Trophoblast cell (in vitro differentiated cells and primary cell): ENCODE measurements at regions not wholly inside any gene's neighbourhood (a gene's known extent, or its start where the extent isn't known, plus 50 kb on each side); places are given as distances from the start of the nearest gene placed in this dataset.

Experiments
- DNase-seq, 2 donors: peaks; one replicate each; pipeline ENCODE4 v3.0.0-alpha.2; 2016
- H2AFZ ChIP-seq: 2 replicates; pipeline ENCODE4 v1.6.1; 2013; ENCODE audit warnings: low read length, moderate library complexity, mild to moderate bottlenecking; ENCODE audit not compliant: insufficient read depth, poor library complexity
- H2AK5ac ChIP-seq: 2 replicates; pipeline ENCODE4 v1.6.1; 2013; ENCODE audit warnings: mild to moderate bottlenecking, low read length
- H2BK120ac ChIP-seq: 2 replicates; pipeline ENCODE4 v1.6.1; 2013; ENCODE audit warnings: low read length, mild to moderate bottlenecking, moderate library complexity; ENCODE audit not compliant: insufficient read depth, poor library complexity
- H2BK12ac ChIP-seq: 2 replicates; pipeline ENCODE4 v1.6.1; 2013; ENCODE audit warnings: mild to moderate bottlenecking, low read length, moderate library complexity
- H2BK5ac ChIP-seq: 2 replicates; pipeline ENCODE4 v1.6.1; 2013; ENCODE audit warnings: low read length, low read depth, moderate library complexity, mild to moderate bottlenecking; ENCODE audit not compliant: poor library complexity
- H3K14ac ChIP-seq: 2 replicates; pipeline ENCODE4 v1.6.1; 2013; ENCODE audit warnings: mild to moderate bottlenecking, low read length
- H3K18ac ChIP-seq: 2 replicates; pipeline ENCODE4 v1.6.1; 2013; ENCODE audit warnings: mild to moderate bottlenecking, low read length
- H3K23ac ChIP-seq: 2 replicates; pipeline ENCODE4 v1.6.1; 2013; ENCODE audit warnings: low read length
- H3K27ac ChIP-seq: 2 replicates; pipeline ENCODE4 v1.5.1; 2013; ENCODE audit warnings: low read depth, mild to moderate bottlenecking, inconsistent platforms, low read length, moderate library complexity
- H3K27me3 ChIP-seq: 2 replicates; pipeline ENCODE4 v1.6.1; 2013; ENCODE audit warnings: inconsistent platforms, mild to moderate bottlenecking, low read length, moderate library complexity; ENCODE audit not compliant: insufficient read depth
- H3K36me3 ChIP-seq, 2 experiments: 1 replicate in 1 of 2; 2 replicates in 1 of 2; pipeline ENCODE4 v1.6.1; 2013; ENCODE audit warnings: low read length in 2 of 2, mild to moderate bottlenecking in 2 of 2, moderate library complexity in 1 of 2; ENCODE audit not compliant: insufficient read depth in 2 of 2, control insufficient read depth in 1 of 2
- H3K4ac ChIP-seq: 2 replicates; pipeline ENCODE4 v1.6.1; 2013; ENCODE audit warnings: low read depth, mild to moderate bottlenecking, low read length, moderate library complexity
- H3K4me1 ChIP-seq, 2 experiments: 1 replicate in 1 of 2; 2 replicates in 1 of 2; pipeline ENCODE4 v1.6.1; 2013; ENCODE audit warnings: low read length in 2 of 2, mild to moderate bottlenecking in 2 of 2, moderate library complexity in 1 of 2; ENCODE audit not compliant: insufficient read depth in 2 of 2, control insufficient read depth in 1 of 2
- H3K4me2 ChIP-seq: 2 replicates; pipeline ENCODE4 v1.6.1; 2013; ENCODE audit warnings: inconsistent platforms, mild to moderate bottlenecking, low read length, moderate library complexity
- H3K4me3 ChIP-seq: 2 replicates; pipeline ENCODE4 v1.5.1; 2013; ENCODE audit warnings: mild to moderate bottlenecking, low read depth, low read length, inconsistent platforms
- H3K79me1 ChIP-seq: one replicate; pipeline ENCODE4 v1.6.1; 2013; ENCODE audit warnings: low read length
- H3K79me2 ChIP-seq: 2 replicates; pipeline ENCODE4 v1.6.1; 2013; ENCODE audit warnings: low read length, mild to moderate bottlenecking; ENCODE audit not compliant: control insufficient read depth, insufficient read depth, poor library complexity
- H3K9ac ChIP-seq: 2 replicates; pipeline ENCODE4 v1.6.1; 2013; ENCODE audit warnings: mild to moderate bottlenecking, low read length
- H3K9me3 ChIP-seq: 2 replicates; pipeline ENCODE4 v1.6.1; 2013; ENCODE audit warnings: low read depth, mild to moderate bottlenecking, control low read depth, inconsistent platforms, low read length; ENCODE audit not compliant: insufficient read depth
- H4K12ac ChIP-seq: 2 replicates; pipeline ENCODE4 v1.6.1; 2013; ENCODE audit warnings: low read depth, mild to moderate bottlenecking, low read length, moderate library complexity
- H4K8ac ChIP-seq: 2 replicates; pipeline ENCODE4 v1.6.1; 2013; ENCODE audit warnings: low read depth, mild to moderate bottlenecking, low read length, moderate library complexity
- H4K91ac ChIP-seq: one replicate; pipeline ENCODE4 v1.6.1; 2013; ENCODE audit warnings: low read depth, mild to moderate bottlenecking, low read length, moderate library complexity
- WGBS: extraction: QIAGEN DNeasy Blood & Tissue Kit; methylation state at CpG from one replicate; pipeline ENCODE4 v1.1.7; 2013; ENCODE audit warnings: missing lambda C conversion rate; ENCODE audit not compliant: insufficient read length, insufficient coverage; ENCODE audit errors: extremely low coverage; 5-methylcytosine and 5-hydroxymethylcytosine counted together

- no peaks in the 10 kb centered on the region for H3K36me3 ChIP-seq
- H4K12ac ChIP-seq, result no peak overlapping the region
- H2BK5ac ChIP-seq, result no peak overlapping the region
- no peak overlapping the region for H2AFZ ChIP-seq
- H3K9ac ChIP-seq, result no peak overlapping the region
- no peak overlapping the region for H2BK12ac ChIP-seq
- no peak overlapping the region for H3K4me3 ChIP-seq
- no peaks in the 10 kb centered on the region for H3K27me3 ChIP-seq
- H3K18ac ChIP-seq, result no peak overlapping the region
- no peak overlapping the region for H3K14ac ChIP-seq
- no peak overlapping the region for H4K91ac ChIP-seq
- no peak overlapping the region for H3K23ac ChIP-seq
- no peak overlapping the region for H2AK5ac ChIP-seq
- no peak overlapping the region for H3K4ac ChIP-seq
- H3K4me2 ChIP-seq, result no peak overlapping the region
- H4K8ac ChIP-seq, result no peak overlapping the region
- no peak for DNase-seq
- no peaks in the 10 kb centered on the region for H3K79me2 ChIP-seq
- no peaks in the 10 kb centered on the region for H3K79me1 ChIP-seq
- H3K4me1 ChIP-seq, result no peaks in the 10 kb centered on the region
- H3K9me3 ChIP-seq, result no peaks in the 10 kb centered on the region
- no peak overlapping the region for H3K27ac ChIP-seq
- no peak overlapping the region for H2BK120ac ChIP-seq
These were observed 317.1 kb upstream of the CWC22 start for GRCh38 chr2:180324182-180324581.

DNA sequence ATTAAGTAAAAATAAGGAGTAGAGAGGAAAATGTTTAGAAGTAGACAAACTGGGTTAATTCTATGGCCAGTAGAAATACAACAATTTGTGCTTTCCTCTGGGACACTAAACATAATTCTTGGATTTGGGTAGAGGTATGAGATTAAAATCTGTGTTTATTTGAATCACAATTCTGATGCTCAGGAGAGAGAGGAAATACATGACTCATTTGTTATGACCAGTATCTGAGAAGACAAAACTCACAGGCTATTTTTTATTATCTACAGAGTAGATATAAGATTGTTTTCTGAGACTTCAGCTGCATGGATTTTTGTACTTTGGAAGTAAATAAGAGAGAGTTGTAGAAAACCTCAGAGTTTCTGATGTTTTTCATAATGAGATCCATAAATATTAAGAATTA is 315.7 kb upstream of the CWC22 start:
- H3K27ac ChIP-seq, result no peak overlapping the region
- no peaks in the 10 kb centered on the region for H3K27me3 ChIP-seq

GRCh38 chr2:180319586-180320405 is 312.7 kb upstream of the CWC22 start:
- H3K27me3 ChIP-seq, result no peaks in the 10 kb centered on the region
- H4K8ac ChIP-seq, result no peak overlapping the region
- H2BK120ac ChIP-seq, result no peak overlapping the region
- H2AK5ac ChIP-seq, result no peak overlapping the region
- H2AFZ ChIP-seq, result no peak overlapping the region
- no peak overlapping the region for H3K4me3 ChIP-seq
- no peak overlapping the region for H3K18ac ChIP-seq
- no peak overlapping the region for H3K23ac ChIP-seq
- H3K79me1 ChIP-seq, result no peaks in the 10 kb centered on the region
- no peaks in the 10 kb centered on the region for H3K9me3 ChIP-seq
- H3K36me3 ChIP-seq, result no peaks in the 10 kb centered on the region
- H3K4me1 ChIP-seq, result no peaks in the 10 kb centered on the region
- H2BK5ac ChIP-seq, result no peak overlapping the region
- no peak overlapping the region for H3K27ac ChIP-seq
- no peak overlapping the region for H3K14ac ChIP-seq
- H4K91ac ChIP-seq, result no peak overlapping the region
- H3K79me2 ChIP-seq, result no peaks in the 10 kb centered on the region
- H3K4ac ChIP-seq, result no peak overlapping the region
- no peak overlapping the region for H4K12ac ChIP-seq
- H3K9ac ChIP-seq, result no peak overlapping the region
- no peak overlapping the region for H3K4me2 ChIP-seq
- no peak overlapping the region for H2BK12ac ChIP-seq
- no peak for DNase-seq

More for the DNA sequence above, 315.7 kb upstream of the CWC22 start:
- Histone ChIP-seq H2AK5ac (no peak overlapping the region), H3K23ac (no peak overlapping the region), H4K8ac (no peak overlapping the region), H3K18ac (no peak overlapping the region), H2BK5ac (no peak overlapping the region), H3K79me1 (no peaks in the 10 kb centered on the region), H3K4me2 (no peak overlapping the region), H3K4me3 (no peak overlapping the region), H3K4ac (no peak overlapping the region), H3K9ac (no peak overlapping the region), H3K79me2 (no peaks in the 10 kb centered on the region), H4K12ac (no peak overlapping the region), H2AFZ (no peak overlapping the region), H2BK120ac (no peak overlapping the region), H2BK12ac (no peak overlapping the region), H3K14ac (no peak overlapping the region), H4K91ac (no peak overlapping the region), H3K36me3 (no peaks in the 10 kb centered on the region), H3K9me3 (no peaks in the 10 kb centered on the region), H3K4me1 (no peaks in the 10 kb centered on the region)
- DNase-seq, result no peak

- Histone ChIP-seq H4K8ac (no peak overlapping the region), H2BK120ac (no peak overlapping the region), H3K4me1 (no peaks in the 10 kb centered on the region), H3K36me3 (no peaks in the 10 kb centered on the region), H3K9ac (no peak overlapping the region), H4K91ac (no peak overlapping the region), H4K12ac (no peak overlapping the region), H2BK5ac (no peak overlapping the region), H3K79me1 (no peaks in the 10 kb centered on the region), H3K79me2 (no peaks in the 10 kb centered on the region), H2BK12ac (no peak overlapping the region), H3K18ac (no peak overlapping the region), H2AK5ac (no peak overlapping the region), H3K4me3 (no peak overlapping the region), H3K23ac (no peak overlapping the region), H3K27me3 (no peaks in the 10 kb centered on the region), H3K27ac (no peak overlapping the region), H3K4ac (no peak overlapping the region), H3K14ac (no peak overlapping the region), H2AFZ (no peak overlapping the region), H3K4me2 (no peak overlapping the region), H3K9me3 (no peaks in the 10 kb centered on the region)
- WGBS, result no CpG with 5 or more reads among the region's 2 CpGs
- no peak for DNase-seq
These were observed 307.0 kb upstream of the CWC22 start for GRCh38 chr2:180314086-180314485.
